ENCODE measurements at regions not wholly inside any gene's neighbourhood (a gene's known extent, or its start where the extent isn't known, plus 50 kb on each side); places are given as distances from the start of the nearest gene placed in this dataset.

GRCh38 chrX:117483950-117484349 lies 632.7 kb downstream of the KLHL13 start:
- Histone ChIP-seq H3K27ac (replicated peaks) (no peak overlapping the region), H3K27me3 (ENCODE audit: insufficient read depth, poor library complexity, severe bottlenecking) (no peaks in the 10 kb centered on the region), H3K4me3 (replicated peaks; ENCODE audit: insufficient read depth, low read length) (no peak overlapping the region)
- no peak for TF ChIP-seq GABPA (IDR thresholded peaks at IDR 0.05; ENCODE audit: low read depth)
- no peak for TF ChIP-seq POLR2AphosphoS5 (IDR thresholded peaks at IDR 0.05; ENCODE audit: low read depth)
- TF ChIP-seq CTCF (IDR thresholded peaks at IDR 0.05; ENCODE audit: insufficient read depth, low read length) = no peak
- no peak for TF ChIP-seq SPI1 (IDR thresholded peaks at IDR 0.05; ENCODE audit: borderline replicate concordance, low read depth)
- no peak for TF ChIP-seq REST (IDR thresholded peaks at IDR 0.05; ENCODE audit: insufficient replicate concordance, low read depth)
- DNase-seq (ENCODE audit: low read depth in 1 of 2, low spot score in 1 of 2) = no peak

- TF ChIP-seq GABPA (IDR thresholded peaks at IDR 0.05; ENCODE audit: low read depth) (no peak), CTCF (IDR thresholded peaks at IDR 0.05; ENCODE audit: insufficient read depth, low read length) (no peak), REST (IDR thresholded peaks at IDR 0.05; ENCODE audit: insufficient replicate concordance, low read depth) (no peak), POLR2AphosphoS5 (IDR thresholded peaks at IDR 0.05; ENCODE audit: low read depth) (no peak), SPI1 (IDR thresholded peaks at IDR 0.05; ENCODE audit: borderline replicate concordance, low read depth) (no peak)
- DNase-seq (ENCODE audit: low read depth in 1 of 2, low spot score in 1 of 2) = no peak
- Histone ChIP-seq H3K27ac (replicated peaks) (no peak overlapping the region), H3K4me3 (replicated peaks; ENCODE audit: insufficient read depth, low read length) (no peak overlapping the region), H3K27me3 (ENCODE audit: insufficient read depth, poor library complexity, severe bottlenecking) (no peaks in the 10 kb centered on the region)
These were observed 658.2 kb downstream of the KLHL13 start for GRCh38 chrX:117458243-117458968.

- DNase-seq (ENCODE audit: low read depth in 1 of 2, low spot score in 1 of 2) = no peak
- Histone ChIP-seq H3K4me3 (replicated peaks; ENCODE audit: insufficient read depth, low read length) (no peak overlapping the region), H3K27ac (replicated peaks) (no peak overlapping the region), H3K27me3 (ENCODE audit: insufficient read depth, poor library complexity, severe bottlenecking) (no peaks in the 10 kb centered on the region)
- TF ChIP-seq POLR2AphosphoS5 (IDR thresholded peaks at IDR 0.05; ENCODE audit: low read depth) = no peak
These were observed 660.8 kb downstream of the KLHL13 start for GRCh38 chrX:117455787-117456186.

GRCh38 chrX:117429501-117429900 lies 687.1 kb downstream of the KLHL13 start:
- Histone ChIP-seq H3K27ac (replicated peaks) (no peak overlapping the region), H3K4me3 (replicated peaks; ENCODE audit: insufficient read depth, low read length) (no peak overlapping the region), H3K27me3 (ENCODE audit: insufficient read depth, poor library complexity, severe bottlenecking) (no peaks in the 10 kb centered on the region)
- TF ChIP-seq POLR2AphosphoS5 (IDR thresholded peaks at IDR 0.05; ENCODE audit: low read depth) (no peak), CTCF (IDR thresholded peaks at IDR 0.05; ENCODE audit: insufficient read depth, low read length) (no peak), GABPA (IDR thresholded peaks at IDR 0.05; ENCODE audit: low read depth) (no peak)
- no peak for DNase-seq (ENCODE audit: low read depth in 1 of 2, low spot score in 1 of 2)

Measured in HL-60 (cell line).